GM12892 (cell line): ENCODE measurements at regions not wholly inside any gene's neighbourhood (a gene's known extent, or its start where the extent isn't known, plus 50 kb on each side); places are given as distances from the start of the nearest gene placed in this dataset.

Experiments
- DNase-seq: peaks from one replicate; pipeline ENCODE4 v3.0.0; 2011; ENCODE audit not compliant: insufficient read length
- FAIRE-seq: peaks from 2 replicates; lab custom pipeline; 2011; peaks lifted over from hg19 to GRCh38; lab: Jason Lieb, UNC
- POLR2A ChIP-seq: IDR thresholded peaks from 2 replicates; pipeline ENCODE4 v1.6.1; 2011; ENCODE audit warnings: low read depth, low read length, control low read depth
- POLR2AphosphoS5 ChIP-seq: IDR thresholded peaks from 2 replicates; pipeline ENCODE4 v1.6.1; 2011; ENCODE audit warnings: low read depth, low read length, control low read depth
- TAF1 ChIP-seq: IDR thresholded peaks from 2 replicates; pipeline ENCODE4 v1.6.1; 2011; ENCODE audit warnings: low read depth, mild to moderate bottlenecking, control low read depth, low read length, borderline replicate concordance

- FAIRE-seq (no peak), DNase-seq (no peak)
- no peak for TF ChIP-seq TAF1
These were observed 547.8 kb downstream of the TLR4 start for GRCh38 chr9:118252027-118252426.

GRCh38 chr9:118262191-118262590 is 558.0 kb downstream of the TLR4 start:
- FAIRE-seq (no peak), DNase-seq (no peak)
- no peak for TF ChIP-seq POLR2A
- TF ChIP-seq POLR2AphosphoS5, result no peak
- TF ChIP-seq TAF1, result no peak

GRCh38 chr9:118263949-118264348 is 559.7 kb downstream of the TLR4 start:
- TF ChIP-seq TAF1 (no peak), POLR2A (no peak), POLR2AphosphoS5 (no peak)
- no peak for DNase-seq
- FAIRE-seq, result no peak

- TF ChIP-seq POLR2A (no peak), POLR2AphosphoS5 (no peak), TAF1 (no peak)
- FAIRE-seq (no peak), DNase-seq (no peak)
These were observed 563.8 kb downstream of the TLR4 start for GRCh38 chr9:118268046-118268445.

GRCh38 chr9:118269623-118270022 is 565.4 kb downstream of the TLR4 start:
- DNase-seq (no peak), FAIRE-seq (no peak)
- TF ChIP-seq TAF1 (no peak), POLR2AphosphoS5 (no peak), POLR2A (no peak)

- DNase-seq (no peak), FAIRE-seq (no peak)
- TF ChIP-seq POLR2A (no peak), TAF1 (no peak), POLR2AphosphoS5 (no peak)
These were observed 567.1 kb downstream of the TLR4 start for GRCh38 chr9:118271331-118271730.

GRCh38 chr9:118271936-118272335 is 567.7 kb downstream of the TLR4 start:
- TF ChIP-seq POLR2AphosphoS5 (no peak), POLR2A (no peak), TAF1 (no peak)
- no peak for FAIRE-seq
- DNase-seq, result no peak

GRCh38 chr9:118273048-118273447 is 568.8 kb downstream of the TLR4 start:
- DNase-seq (no peak), FAIRE-seq (no peak)
- TF ChIP-seq POLR2AphosphoS5, result no peak
- no peak for TF ChIP-seq TAF1
- no peak for TF ChIP-seq POLR2A

- no peak for FAIRE-seq
- TF ChIP-seq POLR2AphosphoS5 (no peak), POLR2A (no peak), TAF1 (no peak)
These were observed 572.6 kb downstream of the TLR4 start for GRCh38 chr9:118276784-118277183.

GRCh38 chr9:118281772-118282171 is 577.6 kb downstream of the TLR4 start:
- FAIRE-seq (no peak), DNase-seq (no peak)
- TF ChIP-seq POLR2A (no peak), POLR2AphosphoS5 (no peak), TAF1 (no peak)

More at GRCh38 chr9:118276784-118277183, 572.6 kb downstream of the TLR4 start:
- DNase-seq, result no peak

GRCh38 chr9:118283488-118283887 is 579.3 kb downstream of the TLR4 start:
- TF ChIP-seq POLR2AphosphoS5, result no peak
- TF ChIP-seq POLR2A, result no peak
- FAIRE-seq (no peak), DNase-seq (no peak)

- FAIRE-seq (no peak), DNase-seq (no peak)
- TF ChIP-seq TAF1 (no peak), POLR2AphosphoS5 (no peak), POLR2A (no peak)
These were observed 585.9 kb downstream of the TLR4 start for GRCh38 chr9:118290116-118290515.

- DNase-seq (no peak), FAIRE-seq (no peak)
- no peak for TF ChIP-seq TAF1
- no peak for TF ChIP-seq POLR2AphosphoS5
- no peak for TF ChIP-seq POLR2A
These were observed 591.2 kb downstream of the TLR4 start for GRCh38 chr9:118295413-118295812.
